Loucy (cell line): ENCODE measurements at regions not wholly inside any gene's neighbourhood (a gene's known extent, or its start where the extent isn't known, plus 50 kb on each side); places are given as distances from the start of the nearest gene placed in this dataset.

Source experiments
- EZH2phosphoT487 ChIP-seq: fragments of 200-600 bp; IDR thresholded peaks from 2 replicates; pipeline ENCODE4 v1.6.1; 2018; ENCODE audit warnings: antibody characterized with exemption, mild to moderate bottlenecking, moderate library complexity, borderline replicate concordance
- TF ChIP-seq, protein P1 (sequence below): fragments of 200-600 bp; sonication (generic); conservative IDR thresholded peaks from 2 replicates; pipeline ENCODE4 v1.5.1; 2014; ENCODE audit warnings: mild to moderate bottlenecking, antibody characterized with exemption, low read length

- TF ChIP-seq, protein P1, sequence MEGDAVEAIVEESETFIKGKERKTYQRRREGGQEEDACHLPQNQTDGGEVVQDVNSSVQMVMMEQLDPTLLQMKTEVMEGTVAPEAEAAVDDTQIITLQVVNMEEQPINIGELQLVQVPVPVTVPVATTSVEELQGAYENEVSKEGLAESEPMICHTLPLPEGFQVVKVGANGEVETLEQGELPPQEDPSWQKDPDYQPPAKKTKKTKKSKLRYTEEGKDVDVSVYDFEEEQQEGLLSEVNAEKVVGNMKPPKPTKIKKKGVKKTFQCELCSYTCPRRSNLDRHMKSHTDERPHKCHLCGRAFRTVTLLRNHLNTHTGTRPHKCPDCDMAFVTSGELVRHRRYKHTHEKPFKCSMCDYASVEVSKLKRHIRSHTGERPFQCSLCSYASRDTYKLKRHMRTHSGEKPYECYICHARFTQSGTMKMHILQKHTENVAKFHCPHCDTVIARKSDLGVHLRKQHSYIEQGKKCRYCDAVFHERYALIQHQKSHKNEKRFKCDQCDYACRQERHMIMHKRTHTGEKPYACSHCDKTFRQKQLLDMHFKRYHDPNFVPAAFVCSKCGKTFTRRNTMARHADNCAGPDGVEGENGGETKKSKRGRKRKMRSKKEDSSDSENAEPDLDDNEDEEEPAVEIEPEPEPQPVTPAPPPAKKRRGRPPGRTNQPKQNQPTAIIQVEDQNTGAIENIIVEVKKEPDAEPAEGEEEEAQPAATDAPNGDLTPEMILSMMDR: no peak
- TF ChIP-seq EZH2phosphoT487: no peak
These were observed 92.8 kb upstream of the ZMIZ1 start for GRCh38 chr10:78975926-78976325.
